ENCODE measurements at regions not wholly inside any gene's neighbourhood (a gene's known extent, or its start where the extent isn't known, plus 50 kb on each side); places are given as distances from the start of the nearest gene placed in this dataset.

- Histone ChIP-seq H3K27me3 (ENCODE audit: insufficient read depth, low read length) (no peaks in the 10 kb centered on the region), H3K4me1 (ENCODE audit: control insufficient read depth, insufficient read depth, low read length, unreplicated experiment) (peaks cover 51% of the 10 kb centered on the region), H3K79me2 (ENCODE audit: control insufficient read depth, insufficient read depth, low read length, unreplicated experiment) (no peaks in the 10 kb centered on the region), H2AFZ (ENCODE audit: low read length, unreplicated experiment) (no peak overlapping the region), H3K4me3 (ENCODE audit: low read depth, low read length) (no peak overlapping the region), H3K27ac (ENCODE audit: low read depth, low read length) (no peak overlapping the region), H3K36me3 (ENCODE audit: insufficient read depth, low read length) (no peaks in the 10 kb centered on the region)
Measured at GRCh38 chr2:236772220-236772837, 202.7 kb downstream of the ACKR3 start.

- Histone ChIP-seq H2AFZ (ENCODE audit: low read length, unreplicated experiment) (no peak overlapping the region), H3K79me2 (ENCODE audit: control insufficient read depth, insufficient read depth, low read length, unreplicated experiment) (no peaks in the 10 kb centered on the region), H3K36me3 (ENCODE audit: insufficient read depth, low read length) (no peaks in the 10 kb centered on the region), H3K27me3 (ENCODE audit: insufficient read depth, low read length) (no peaks in the 10 kb centered on the region), H3K4me1 (ENCODE audit: control insufficient read depth, insufficient read depth, low read length, unreplicated experiment) (peaks cover 54% of the 10 kb centered on the region), H3K4me3 (ENCODE audit: low read depth, low read length) (no peak overlapping the region), H3K27ac (ENCODE audit: low read depth, low read length) (no peak overlapping the region)
Measured at GRCh38 chr2:236773206-236773605, 203.6 kb downstream of the ACKR3 start.

- Histone ChIP-seq H3K79me2 (ENCODE audit: control insufficient read depth, insufficient read depth, low read length, unreplicated experiment) (no peaks in the 10 kb centered on the region), H3K36me3 (ENCODE audit: insufficient read depth, low read length) (no peaks in the 10 kb centered on the region), H3K27ac (ENCODE audit: low read depth, low read length) (no peak overlapping the region), H3K4me3 (ENCODE audit: low read depth, low read length) (no peak overlapping the region), H2AFZ (ENCODE audit: low read length, unreplicated experiment) (no peak overlapping the region), H3K27me3 (ENCODE audit: insufficient read depth, low read length) (no peaks in the 10 kb centered on the region), H3K4me1 (ENCODE audit: control insufficient read depth, insufficient read depth, low read length, unreplicated experiment) (peaks cover 44% of the 10 kb centered on the region)
Measured at GRCh38 chr2:236774171-236774570, 204.5 kb downstream of the ACKR3 start.

- Histone ChIP-seq H3K4me3 (ENCODE audit: low read depth, low read length) (no peak overlapping the region), H2AFZ (ENCODE audit: low read length, unreplicated experiment) (no peak overlapping the region), H3K36me3 (ENCODE audit: insufficient read depth, low read length) (no peaks in the 10 kb centered on the region), H3K27ac (ENCODE audit: low read depth, low read length) (no peak overlapping the region), H3K27me3 (ENCODE audit: insufficient read depth, low read length) (peaks cover 3% of the 10 kb centered on the region), H3K4me1 (ENCODE audit: control insufficient read depth, insufficient read depth, low read length, unreplicated experiment) (peaks cover 34% of the 10 kb centered on the region), H3K79me2 (ENCODE audit: control insufficient read depth, insufficient read depth, low read length, unreplicated experiment) (no peaks in the 10 kb centered on the region)
Measured at GRCh38 chr2:236775511-236775910, 205.9 kb downstream of the ACKR3 start.

- H3K27ac ChIP-seq (ENCODE audit: low read depth, low read length) = peak overlapping the region; percentile 89
- no peaks in the 10 kb centered on the region for H3K79me2 ChIP-seq (ENCODE audit: control insufficient read depth, insufficient read depth, low read length, unreplicated experiment)
- no peak overlapping the region for H2AFZ ChIP-seq (ENCODE audit: low read length, unreplicated experiment)
- H3K4me3 ChIP-seq (ENCODE audit: low read depth, low read length) = peak overlapping the region; percentile 20; the same call in 1 of the 2 replicates
- H3K36me3 ChIP-seq (ENCODE audit: insufficient read depth, low read length) = no peaks in the 10 kb centered on the region
- peaks cover 4% of the 10 kb centered on the region for H3K27me3 ChIP-seq (ENCODE audit: insufficient read depth, low read length)
- peaks cover 27% of the 10 kb centered on the region for H3K4me1 ChIP-seq (ENCODE audit: control insufficient read depth, insufficient read depth, low read length, unreplicated experiment)
Measured at GRCh38 chr2:236776206-236776605, 206.6 kb downstream of the ACKR3 start.

GRCh38 chr2:236776695-236777251, 207.1 kb downstream of the ACKR3 start:
- Histone ChIP-seq H3K36me3 (ENCODE audit: insufficient read depth, low read length) (no peaks in the 10 kb centered on the region), H2AFZ (ENCODE audit: low read length, unreplicated experiment) (no peak overlapping the region), H3K27me3 (ENCODE audit: insufficient read depth, low read length) (peaks cover 8% of the 10 kb centered on the region), H3K4me1 (ENCODE audit: control insufficient read depth, insufficient read depth, low read length, unreplicated experiment) (peaks cover 27% of the 10 kb centered on the region), H3K79me2 (ENCODE audit: control insufficient read depth, insufficient read depth, low read length, unreplicated experiment) (no peaks in the 10 kb centered on the region), H3K4me3 (ENCODE audit: low read depth, low read length) (peak overlapping the region; percentile 25; the same call in 1 of the 2 replicates), H3K27ac (ENCODE audit: low read depth, low read length) (peak overlapping the region; percentile 89)

GRCh38 chr2:236777408-236777807, 207.8 kb downstream of the ACKR3 start:
- peak overlapping the region; percentile 25; the same call in 1 of the 2 replicates for H3K4me3 ChIP-seq (ENCODE audit: low read depth, low read length)
- H2AFZ ChIP-seq (ENCODE audit: low read length, unreplicated experiment) = no peak overlapping the region

GRCh38 chr2:236781933-236782816, 212.6 kb downstream of the ACKR3 start:
- Histone ChIP-seq H3K4me1 (ENCODE audit: control insufficient read depth, insufficient read depth, low read length, unreplicated experiment) (peaks cover 9% of the 10 kb centered on the region), H2AFZ (ENCODE audit: low read length, unreplicated experiment) (no peak overlapping the region), H3K27ac (ENCODE audit: low read depth, low read length) (no peak overlapping the region), H3K4me3 (ENCODE audit: low read depth, low read length) (no peak overlapping the region), H3K36me3 (ENCODE audit: insufficient read depth, low read length) (no peaks in the 10 kb centered on the region), H3K79me2 (ENCODE audit: control insufficient read depth, insufficient read depth, low read length, unreplicated experiment) (no peaks in the 10 kb centered on the region), H3K27me3 (ENCODE audit: insufficient read depth, low read length) (peaks cover 40% of the 10 kb centered on the region)

More at GRCh38 chr2:236777408-236777807, 207.8 kb downstream of the ACKR3 start:
- Histone ChIP-seq H3K27ac (ENCODE audit: low read depth, low read length) (peak overlapping the region; percentile 89), H3K36me3 (ENCODE audit: insufficient read depth, low read length) (no peaks in the 10 kb centered on the region), H3K4me1 (ENCODE audit: control insufficient read depth, insufficient read depth, low read length, unreplicated experiment) (peaks cover 27% of the 10 kb centered on the region), H3K79me2 (ENCODE audit: control insufficient read depth, insufficient read depth, low read length, unreplicated experiment) (no peaks in the 10 kb centered on the region), H3K27me3 (ENCODE audit: insufficient read depth, low read length) (peaks cover 14% of the 10 kb centered on the region)

GRCh38 chr2:236782938-236783337, 213.3 kb downstream of the ACKR3 start:
- Histone ChIP-seq H3K27me3 (ENCODE audit: insufficient read depth, low read length) (peaks cover 43% of the 10 kb centered on the region), H3K36me3 (ENCODE audit: insufficient read depth, low read length) (no peaks in the 10 kb centered on the region), H3K4me3 (ENCODE audit: low read depth, low read length) (no peak overlapping the region), H3K79me2 (ENCODE audit: control insufficient read depth, insufficient read depth, low read length, unreplicated experiment) (no peaks in the 10 kb centered on the region), H3K27ac (ENCODE audit: low read depth, low read length) (no peak overlapping the region), H2AFZ (ENCODE audit: low read length, unreplicated experiment) (no peak overlapping the region), H3K4me1 (ENCODE audit: control insufficient read depth, insufficient read depth, low read length, unreplicated experiment) (peaks cover 1% of the 10 kb centered on the region)

GRCh38 chr2:236783417-236784020, 213.9 kb downstream of the ACKR3 start:
- Histone ChIP-seq H3K79me2 (ENCODE audit: control insufficient read depth, insufficient read depth, low read length, unreplicated experiment) (no peaks in the 10 kb centered on the region), H3K36me3 (ENCODE audit: insufficient read depth, low read length) (no peaks in the 10 kb centered on the region), H3K27me3 (ENCODE audit: insufficient read depth, low read length) (peaks cover 49% of the 10 kb centered on the region), H2AFZ (ENCODE audit: low read length, unreplicated experiment) (no peak overlapping the region), H3K27ac (ENCODE audit: low read depth, low read length) (no peak overlapping the region), H3K4me3 (ENCODE audit: low read depth, low read length) (no peak overlapping the region), H3K4me1 (ENCODE audit: control insufficient read depth, insufficient read depth, low read length, unreplicated experiment) (no peaks in the 10 kb centered on the region)
